ENCODE measurements at regions not wholly inside any gene's neighbourhood (a gene's known extent, or its start where the extent isn't known, plus 50 kb on each side); places are given as distances from the start of the nearest gene placed in this dataset.

- no peak for DNase-seq
- no peak for TF ChIP-seq CTCF (IDR thresholded peaks at IDR 0.05)
- no peaks in the 10 kb centered on the region for H3K27me3 Mint-ChIP-seq
- intact Hi-C loops (cut with micrococcal nuclease) = no loop called here
- H3K4me1 Mint-ChIP-seq (ENCODE audit: low read depth) = no peaks in the 10 kb centered on the region
- H3K9me3 Mint-ChIP-seq = no peaks in the 10 kb centered on the region
- ATAC-seq = no peak
- ChIA-PET POLR2A (no interaction called here), CTCF (interaction anchor here (1.3 kb wide), 1 partner anchor 9 kb away, joined by 3 read pairs; no protein-coding TSS in a partner anchor)
- H3K4me3 Mint-ChIP-seq = no peak overlapping the region
- H3K27ac Mint-ChIP-seq = no peak overlapping the region
- no peaks in the 10 kb centered on the region for H3K36me3 Mint-ChIP-seq (ENCODE audit: low read depth)
Measured at GRCh38 chr18:8957731-8958130, 144.8 kb upstream of the NDUFV2 start.

GRCh38 chr18:8958660-8959059 is 143.8 kb upstream of the NDUFV2 start:
- TF ChIP-seq CTCF (IDR thresholded peaks at IDR 0.05) = no peak
- no peaks in the 10 kb centered on the region for H3K27me3 Mint-ChIP-seq
- POLR2A ChIA-PET = interaction anchor here (0.8 kb wide), 1 partner anchor 359 kb away, joined by 3 read pairs; no protein-coding TSS in a partner anchor
- no peak overlapping the region for H3K27ac Mint-ChIP-seq
- no peaks in the 10 kb centered on the region for H3K9me3 Mint-ChIP-seq
- CTCF ChIA-PET = interaction anchor here (1.3 kb wide), 1 partner anchor 9 kb away, joined by 3 read pairs; no protein-coding TSS in a partner anchor
- H3K36me3 Mint-ChIP-seq (ENCODE audit: low read depth) = no peaks in the 10 kb centered on the region
- H3K4me1 Mint-ChIP-seq (ENCODE audit: low read depth) = no peaks in the 10 kb centered on the region
- DNase-seq (no peak), ATAC-seq (no peak)
- H3K4me3 Mint-ChIP-seq = no peak overlapping the region
- intact Hi-C loops (cut with micrococcal nuclease) = no loop called here

- Mint-ChIP-seq H3K4me3 (no peak overlapping the region), H3K36me3 (ENCODE audit: low read depth) (no peaks in the 10 kb centered on the region), H3K9me3 (no peaks in the 10 kb centered on the region), H3K4me1 (ENCODE audit: low read depth) (no peaks in the 10 kb centered on the region), H3K27me3 (no peaks in the 10 kb centered on the region), H3K27ac (no peak overlapping the region)
- POLR2A ChIA-PET = interaction anchor here (0.8 to 0.9 kb wide), 2 partner anchors 12 to 360 kb away, joined by 3 read pairs; no protein-coding TSS in a partner anchor
- intact Hi-C loops (cut with micrococcal nuclease) = no loop called here
- no peak for ATAC-seq
- CTCF ChIA-PET = interaction anchor here (0.6 to 1.0 kb wide), 3 partner anchors 28 to 481 kb away, joined by 3 to 4 read pairs (median 3); no protein-coding TSS in a partner anchor
- DNase-seq = no peak
- no peak for TF ChIP-seq CTCF (IDR thresholded peaks at IDR 0.05)
Measured at GRCh38 chr18:8959551-8960135, 142.9 kb upstream of the NDUFV2 start.

- H3K27me3 Mint-ChIP-seq = no peaks in the 10 kb centered on the region
- H3K36me3 Mint-ChIP-seq (ENCODE audit: low read depth) = no peaks in the 10 kb centered on the region
- POLR2A ChIA-PET = no interaction called here
- ATAC-seq (no peak), DNase-seq (no peak)
- H3K27ac Mint-ChIP-seq = no peak overlapping the region
- H3K9me3 Mint-ChIP-seq = no peaks in the 10 kb centered on the region
- no peak for TF ChIP-seq CTCF (IDR thresholded peaks at IDR 0.05)
- no peaks in the 10 kb centered on the region for H3K4me1 Mint-ChIP-seq (ENCODE audit: low read depth)
- CTCF ChIA-PET = no interaction called here
- intact Hi-C loops (cut with micrococcal nuclease) = no loop called here
- no peak overlapping the region for H3K4me3 Mint-ChIP-seq
Measured at GRCh38 chr18:8960740-8961657, 141.5 kb upstream of the NDUFV2 start.
